HG02623 (cell line): ENCODE measurements at regions not wholly inside any gene's neighbourhood (a gene's known extent, or its start where the extent isn't known, plus 50 kb on each side); places are given as distances from the start of the nearest gene placed in this dataset.
"Not testable (repeated sequence)": the region's sequence is repeated elsewhere in the genome, so short reads cannot be mapped to it uniquely, and the experiment has no call there.

Experiments
- ATAC-seq: cut with Tn5 transposase; IDR thresholded peaks from one replicate; pipeline ENCODE4 v1.9.1; 2021; ENCODE audit warnings: moderate library complexity; ENCODE audit not compliant: unreplicated experiment

GRCh38 chrX:96502507-96502906 is 182.1 kb upstream of the DIAPH2 start:
- ATAC-seq: no peak

- not testable (repeated sequence) for ATAC-seq
These were observed 155.3 kb upstream of the DIAPH2 start for GRCh38 chrX:96529386-96529785.

GRCh38 chrX:96538104-96538725 is 146.4 kb upstream of the DIAPH2 start:
- no peak for ATAC-seq

DNA sequence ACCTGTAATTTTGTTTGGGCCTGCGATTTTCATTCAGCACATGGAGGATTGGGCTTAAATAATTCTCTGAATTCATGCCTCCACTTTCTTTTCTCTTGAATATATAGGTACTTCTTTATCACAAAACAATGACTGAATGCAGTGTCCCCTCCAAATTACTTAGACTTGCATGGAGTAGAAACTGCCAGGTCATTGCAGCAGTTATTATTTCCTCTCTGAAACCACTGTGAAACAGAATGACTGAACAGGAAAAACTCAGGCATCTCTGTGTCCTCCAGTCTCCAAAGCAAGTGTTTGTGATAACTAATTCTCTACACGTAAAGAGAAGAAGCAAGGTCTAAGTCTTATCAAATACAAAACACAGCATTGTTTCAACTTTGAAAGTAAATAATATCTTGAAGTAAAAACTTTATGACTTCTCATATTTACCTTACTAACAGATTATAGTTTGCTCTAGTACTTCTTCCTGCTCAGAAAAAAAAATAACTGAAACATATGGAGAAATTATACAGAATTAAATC is 144.5 kb upstream of the DIAPH2 start:
- ATAC-seq: no peak

- ATAC-seq: not testable (repeated sequence)
These were observed 138.4 kb upstream of the DIAPH2 start for GRCh38 chrX:96546281-96546680.

- ATAC-seq: no peak
These were observed 133.2 kb upstream of the DIAPH2 start for GRCh38 chrX:96551322-96551872.

- no peak for ATAC-seq
These were observed 127.8 kb upstream of the DIAPH2 start for GRCh38 chrX:96556886-96557285.

DNA sequence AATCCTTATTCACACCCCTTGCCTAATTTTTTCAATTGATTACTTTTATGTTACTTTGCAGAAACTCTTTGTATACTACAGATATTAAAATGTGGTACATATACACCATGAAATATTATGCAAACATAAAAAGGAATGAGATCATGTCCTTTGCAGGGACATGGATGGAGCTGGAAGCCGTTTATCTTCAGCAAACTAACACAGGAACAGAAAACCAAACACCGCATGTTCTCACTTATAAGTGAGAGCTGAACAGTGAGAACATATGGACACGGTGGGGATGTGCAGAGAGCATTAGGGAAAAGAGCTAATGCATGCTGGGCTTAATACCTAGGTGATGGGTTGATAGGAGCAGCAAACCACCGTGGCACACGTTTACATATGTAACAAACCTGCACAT is 123.5 kb upstream of the DIAPH2 start:
- ATAC-seq: not testable (repeated sequence)

GRCh38 chrX:96563646-96564045 is 121.0 kb upstream of the DIAPH2 start:
- no peak for ATAC-seq

DNA sequence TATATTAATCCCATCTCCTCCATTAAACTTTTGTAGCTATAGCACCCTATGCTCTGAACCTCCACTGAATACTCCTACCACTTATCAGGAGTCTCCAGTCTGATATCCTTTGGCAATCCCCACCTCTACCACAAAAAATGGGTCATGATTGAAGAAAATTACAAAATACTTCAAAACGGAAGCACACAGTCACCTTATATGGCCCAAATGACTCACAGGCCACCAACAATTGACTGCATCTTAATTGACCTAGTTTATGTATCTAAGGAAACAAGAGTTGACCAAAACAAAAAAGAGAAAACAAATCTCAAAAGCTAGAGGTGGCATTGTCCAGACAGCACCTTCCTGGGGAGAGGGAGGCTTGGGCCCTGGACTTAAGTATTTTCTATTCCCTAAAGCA is 120.0 kb upstream of the DIAPH2 start:
- ATAC-seq: no peak

DNA sequence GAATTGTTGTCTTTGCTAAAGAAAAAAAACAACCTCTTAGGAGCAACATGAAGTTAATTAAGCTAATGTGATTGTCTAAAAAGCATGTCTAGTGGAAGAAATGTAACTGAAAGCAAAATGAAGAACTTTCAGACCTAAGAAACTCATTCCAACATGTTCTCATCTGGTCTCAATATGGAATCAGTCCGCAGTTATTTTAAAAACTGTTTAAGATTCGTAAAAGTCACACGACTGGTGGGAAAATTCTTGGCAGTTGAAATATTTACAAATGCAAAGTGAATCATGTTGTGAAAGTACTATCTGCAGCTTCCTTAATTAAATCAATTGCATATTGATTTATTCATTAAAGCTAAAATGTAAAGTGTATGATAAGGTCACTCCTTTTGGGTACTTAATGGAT is 117.8 kb upstream of the DIAPH2 start:
- ATAC-seq: no peak

- ATAC-seq: no peak
These were observed 116.6 kb upstream of the DIAPH2 start for GRCh38 chrX:96568071-96568470.

- no peak for ATAC-seq
These were observed 115.6 kb upstream of the DIAPH2 start for GRCh38 chrX:96569034-96569433.

- no peak for ATAC-seq
These were observed 109.6 kb upstream of the DIAPH2 start for GRCh38 chrX:96575011-96575410.

GRCh38 chrX:96576368-96576767 is 108.3 kb upstream of the DIAPH2 start:
- no peak for ATAC-seq

- no peak for ATAC-seq
These were observed 105.9 kb upstream of the DIAPH2 start for GRCh38 chrX:96578781-96579180.

DNA sequence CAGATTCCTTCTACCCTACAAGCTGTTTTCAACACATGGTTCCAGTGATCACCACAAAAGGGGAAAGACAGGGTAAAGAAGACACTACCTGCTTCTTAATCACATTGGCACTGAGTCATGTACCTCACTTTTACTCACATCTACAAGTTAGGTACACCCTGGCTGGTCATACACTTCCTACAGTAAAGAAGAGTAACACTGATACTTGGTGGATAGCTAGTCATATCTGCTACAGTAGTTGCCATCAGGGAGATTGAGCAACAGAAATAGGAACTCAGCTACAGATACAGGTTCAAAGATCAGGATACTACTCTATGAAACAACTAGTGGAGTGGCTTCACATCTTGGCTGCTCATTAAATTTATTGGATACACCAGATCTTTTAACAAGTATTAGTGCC is 105.4 kb upstream of the DIAPH2 start:
- ATAC-seq: no peak

- ATAC-seq: no peak
These were observed 94.2 kb upstream of the DIAPH2 start for GRCh38 chrX:96590403-96590802.

- ATAC-seq: no peak
These were observed 93.2 kb upstream of the DIAPH2 start for GRCh38 chrX:96591421-96591820.

- ATAC-seq: not testable (repeated sequence)
These were observed 86.8 kb upstream of the DIAPH2 start for GRCh38 chrX:96597847-96598246.

DNA sequence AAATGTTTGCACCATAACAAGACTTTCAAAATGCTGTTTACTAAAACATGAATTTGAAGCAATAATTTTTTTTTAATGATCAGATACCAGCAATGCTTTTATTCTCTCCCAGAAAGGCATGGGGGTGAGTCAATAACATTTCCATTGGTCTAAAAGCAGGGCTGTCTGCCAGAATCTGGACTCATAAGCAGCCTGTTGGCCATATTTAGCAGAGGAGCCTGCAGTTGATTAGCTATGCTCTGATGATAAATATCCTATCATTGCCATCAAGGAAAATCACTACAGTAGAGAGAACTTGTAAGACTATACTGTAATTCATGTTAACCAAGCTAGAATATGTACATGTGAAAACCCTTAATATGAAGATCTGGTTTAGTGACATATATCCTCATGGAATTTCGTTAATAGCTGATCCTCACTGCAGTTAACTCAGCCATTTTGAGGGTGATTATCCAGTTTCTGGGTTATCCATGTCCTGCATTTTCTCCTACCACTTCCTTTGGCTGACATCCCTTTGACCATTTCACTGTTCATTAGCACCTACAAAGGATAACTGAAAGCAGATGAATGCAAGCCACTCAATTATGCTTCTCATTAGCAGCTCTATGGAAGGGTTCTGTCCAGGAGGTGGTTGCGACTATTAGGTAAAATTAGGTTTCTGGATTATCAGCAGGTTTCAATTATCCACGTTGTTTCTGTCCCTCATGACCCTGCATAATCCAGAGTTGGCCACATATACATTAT is 72.9 kb upstream of the DIAPH2 start:
- ATAC-seq: no peak

DNA sequence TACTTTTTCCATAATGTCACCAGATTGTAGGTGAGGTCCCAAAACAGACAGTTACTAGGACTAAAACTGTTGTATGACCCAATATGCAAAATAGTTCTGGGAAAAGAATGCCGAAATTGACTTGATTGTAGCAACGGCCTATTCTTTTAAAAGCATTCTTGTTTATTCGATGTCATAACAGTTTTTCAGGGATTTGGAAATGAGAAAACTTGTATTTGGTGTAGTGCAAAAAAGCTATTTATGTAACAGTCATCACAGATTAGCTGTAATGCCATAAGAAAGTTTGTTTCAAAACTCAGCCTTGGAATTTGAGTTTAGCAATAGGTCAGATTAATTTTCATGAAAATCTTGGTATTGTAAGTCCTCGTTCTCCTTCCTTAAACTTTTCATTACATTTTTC is 69.2 kb upstream of the DIAPH2 start:
- no peak for ATAC-seq
